Activated CD8-positive, alpha-beta memory T cell treated with anti-CD3 and anti-CD28 coated beads for 48 hours (primary cell): ENCODE measurements at regions not wholly inside any gene's neighbourhood (a gene's known extent, or its start where the extent isn't known, plus 50 kb on each side); places are given as distances from the start of the nearest gene placed in this dataset.

Experiments used
- DNase-seq, 3 experiments: peaks; one replicate each; pipeline ENCODE4 v3.0.0-alpha.2; 2020; ENCODE audit warnings: low read depth in 2 of 3, low spot score in 2 of 3

- DNase-seq: no peak
Observed at GRCh38 chr15:29959384-29960137, 123.2 kb upstream of the GOLGA8J start.

GRCh38 chr15:29952225-29952624 lies 130.0 kb upstream of the TJP1 start:
- DNase-seq: no peak

- no peak for DNase-seq
Observed at GRCh38 chr15:29945943-29946596, 123.8 kb upstream of the TJP1 start.

GRCh38 chr15:29944925-29945324 lies 122.7 kb upstream of the TJP1 start:
- no peak for DNase-seq

- no peak for DNase-seq
Observed at GRCh38 chr15:29942548-29942947, 120.3 kb upstream of the TJP1 start.

- DNase-seq: no peak
Observed at GRCh38 chr15:29942143-29942542, 119.9 kb upstream of the TJP1 start.

- DNase-seq: no peak
Observed at GRCh38 chr15:29939404-29939803, 117.1 kb upstream of the TJP1 start.

GRCh38 chr15:29938361-29939335 lies 116.4 kb upstream of the TJP1 start:
- DNase-seq: no peak

- DNase-seq: no peak
Observed at GRCh38 chr15:29937956-29938355, 115.7 kb upstream of the TJP1 start.

- DNase-seq: no peak
Observed at GRCh38 chr15:29936353-29937049, 114.2 kb upstream of the TJP1 start.

- DNase-seq: no peak
Observed at GRCh38 chr15:29935296-29936004, 113.2 kb upstream of the TJP1 start.

- no peak for DNase-seq
Observed at GRCh38 chr15:29934251-29934650, 112.0 kb upstream of the TJP1 start.

GRCh38 chr15:29933042-29933803 lies 111.0 kb upstream of the TJP1 start:
- DNase-seq: no peak

GRCh38 chr15:29926083-29926388 lies 103.8 kb upstream of the TJP1 start:
- DNase-seq: no peak

- DNase-seq: peak in 1 of 3 experiments; percentile 14
Observed at GRCh38 chr15:29925227-29926082, 103.2 kb upstream of the TJP1 start.

- DNase-seq: no peak
Observed at GRCh38 chr15:29924750-29925149, 102.5 kb upstream of the TJP1 start.

GRCh38 chr15:29922191-29922590 lies 99.9 kb upstream of the TJP1 start:
- no peak for DNase-seq

- no peak for DNase-seq
Observed at GRCh38 chr15:29921130-29921601, 98.9 kb upstream of the TJP1 start.

GRCh38 chr15:29920515-29920914 lies 98.2 kb upstream of the TJP1 start:
- DNase-seq: no peak
